OCI-LY1 (cell line): ENCODE measurements at regions not wholly inside any gene's neighbourhood (a gene's known extent, or its start where the extent isn't known, plus 50 kb on each side); places are given as distances from the start of the nearest gene placed in this dataset.

Experiments
- H2AFZ ChIP-seq: fragments of 200-600 bp; sonication (generic), shearing (Covaris generic); 2 replicates; pipeline ENCODE4 v1.6.0; 2014; ENCODE audit warnings: antibody characterized with exemption, mild to moderate bottlenecking, low read length
- H3F3A ChIP-seq: fragments of 200-600 bp; sonication (generic), shearing (Covaris generic); 2 replicates; pipeline ENCODE4 v1.6.0; 2014; ENCODE audit warnings: mild to moderate bottlenecking, antibody characterized with exemption, low read length, moderate library complexity; ENCODE audit not compliant: insufficient read depth
- H3K27ac ChIP-seq: fragments of 200-600 bp; sonication (generic); 2 replicates; pipeline ENCODE4 v1.5.1; 2014; ENCODE audit warnings: low read length, mixed run types, mild to moderate bottlenecking, low read depth; ENCODE audit not compliant: poor library complexity, severe bottlenecking
- H3K27me3 ChIP-seq: fragments of 200-600 bp; sonication (generic); 2 replicates; pipeline ENCODE4 v1.6.0; 2014; ENCODE audit warnings: antibody characterized with exemption, mild to moderate bottlenecking, low read length, moderate library complexity; ENCODE audit not compliant: insufficient read depth
- H3K36me3 ChIP-seq: fragments of 200-600 bp; sonication (generic); 2 replicates; pipeline ENCODE4 v1.6.1; 2014; ENCODE audit warnings: mild to moderate bottlenecking, antibody characterized with exemption, low read length, moderate library complexity, mixed read lengths; ENCODE audit not compliant: insufficient read depth
- H3K4me1 ChIP-seq: fragments of 200-600 bp; sonication (generic); 2 replicates; pipeline ENCODE4 v1.5.1; 2014; ENCODE audit warnings: mild to moderate bottlenecking, low read length, moderate library complexity; ENCODE audit not compliant: insufficient read depth, severe bottlenecking
- H3K4me2 ChIP-seq: fragments of 200-600 bp; sonication (generic), shearing (Covaris generic); 2 replicates; pipeline ENCODE4 v1.6.1; 2014; ENCODE audit warnings: low read length
- H3K4me3 ChIP-seq: fragments of 200-600 bp; sonication (generic); 2 replicates; pipeline ENCODE4 v1.5.1; 2014; ENCODE audit warnings: low read length, low read depth, mild to moderate bottlenecking, mixed read lengths; ENCODE audit not compliant: poor library complexity, severe bottlenecking
- H3K79me2 ChIP-seq: fragments of 200-600 bp; shearing (Covaris generic); 2 replicates; pipeline ENCODE4 v1.6.1; 2016; ENCODE audit warnings: mixed run types, low read length, mixed read lengths; ENCODE audit not compliant: insufficient read depth
- H3K9ac ChIP-seq: fragments of 200-600 bp; sonication (generic), shearing (Covaris generic); 2 replicates; pipeline ENCODE4 v1.6.1; 2014; ENCODE audit warnings: mild to moderate bottlenecking, low read length, mixed read lengths
- H3K9me2 ChIP-seq: fragments of 200-600 bp; sonication (generic), shearing (Covaris generic); 2 replicates; pipeline ENCODE4 v1.6.1; 2014; ENCODE audit warnings: low read depth, mild to moderate bottlenecking, low read length, mixed read lengths
- H3K9me3 ChIP-seq: fragments of 200-600 bp; shearing (Covaris generic); 2 replicates; pipeline ENCODE4 v1.6.1; 2014; ENCODE audit warnings: low read length, mixed read lengths
- H4K20me1 ChIP-seq: fragments of 200-600 bp; sonication (generic), shearing (Covaris generic); 2 replicates; pipeline ENCODE4 v1.6.0; 2016; ENCODE audit warnings: mild to moderate bottlenecking, low read length; ENCODE audit not compliant: insufficient read depth
- EZH2 ChIP-seq: fragments of 200-600 bp; sonication (generic), shearing (Covaris generic); IDR thresholded peaks from 2 replicates; pipeline ENCODE4 v1.8.0; 2017; ENCODE audit warnings: borderline replicate concordance, mixed run types, mild to moderate bottlenecking, antibody characterized with exemption, low read length, moderate library complexity, mixed read lengths
- TF ChIP-seq, protein P1 (sequence below): fragments of 200-600 bp; sonication (generic), shearing (Covaris generic); IDR thresholded peaks from 2 replicates; pipeline ENCODE4 v1.5.1; 2017; ENCODE audit warnings: mild to moderate bottlenecking, antibody characterized with exemption, low read length, moderate library complexity, mixed read lengths

DNA sequence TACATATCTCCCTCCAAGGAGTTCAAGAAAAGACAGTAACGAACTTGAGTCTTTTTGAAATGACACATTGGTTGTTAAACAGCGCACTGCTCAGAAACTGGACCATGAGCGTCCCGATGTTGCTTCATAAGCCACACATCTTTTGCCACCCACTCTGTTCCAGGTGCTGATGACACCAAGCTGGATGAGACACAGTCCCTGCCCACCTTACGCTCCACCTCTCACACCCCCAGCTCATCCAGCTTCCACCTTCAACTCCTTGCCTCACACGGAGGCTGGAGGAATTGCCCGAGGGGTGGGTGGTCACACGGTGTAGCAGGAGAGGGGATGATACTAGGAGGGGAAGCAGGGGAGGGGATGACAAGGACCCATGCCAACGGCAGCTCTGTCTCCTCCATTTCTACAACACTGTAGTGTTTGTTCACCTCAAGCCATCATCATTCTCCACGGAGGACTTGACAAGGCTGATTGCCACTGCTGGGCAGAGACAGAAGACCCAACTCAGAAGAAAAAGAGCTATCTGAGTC is 148.5 kb upstream of the TNR start:
- TF ChIP-seq EZH2: no peak
- TF ChIP-seq, protein P1, sequence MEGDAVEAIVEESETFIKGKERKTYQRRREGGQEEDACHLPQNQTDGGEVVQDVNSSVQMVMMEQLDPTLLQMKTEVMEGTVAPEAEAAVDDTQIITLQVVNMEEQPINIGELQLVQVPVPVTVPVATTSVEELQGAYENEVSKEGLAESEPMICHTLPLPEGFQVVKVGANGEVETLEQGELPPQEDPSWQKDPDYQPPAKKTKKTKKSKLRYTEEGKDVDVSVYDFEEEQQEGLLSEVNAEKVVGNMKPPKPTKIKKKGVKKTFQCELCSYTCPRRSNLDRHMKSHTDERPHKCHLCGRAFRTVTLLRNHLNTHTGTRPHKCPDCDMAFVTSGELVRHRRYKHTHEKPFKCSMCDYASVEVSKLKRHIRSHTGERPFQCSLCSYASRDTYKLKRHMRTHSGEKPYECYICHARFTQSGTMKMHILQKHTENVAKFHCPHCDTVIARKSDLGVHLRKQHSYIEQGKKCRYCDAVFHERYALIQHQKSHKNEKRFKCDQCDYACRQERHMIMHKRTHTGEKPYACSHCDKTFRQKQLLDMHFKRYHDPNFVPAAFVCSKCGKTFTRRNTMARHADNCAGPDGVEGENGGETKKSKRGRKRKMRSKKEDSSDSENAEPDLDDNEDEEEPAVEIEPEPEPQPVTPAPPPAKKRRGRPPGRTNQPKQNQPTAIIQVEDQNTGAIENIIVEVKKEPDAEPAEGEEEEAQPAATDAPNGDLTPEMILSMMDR: no peak
- H3K4me1 ChIP-seq: no peaks in the 10 kb centered on the region
- H3F3A ChIP-seq: no peaks in the 10 kb centered on the region
- no peaks in the 10 kb centered on the region for H4K20me1 ChIP-seq
- no peak overlapping the region for H3K9ac ChIP-seq
- H2AFZ ChIP-seq: no peak overlapping the region
- H3K9me2 ChIP-seq: no peaks in the 10 kb centered on the region
- no peaks in the 10 kb centered on the region for H3K79me2 ChIP-seq
- H3K27ac ChIP-seq: no peak overlapping the region
- H3K36me3 ChIP-seq: no peaks in the 10 kb centered on the region
- H3K4me3 ChIP-seq: no peak overlapping the region
- H3K9me3 ChIP-seq: no peaks in the 10 kb centered on the region
- no peak overlapping the region for H3K4me2 ChIP-seq
- no peaks in the 10 kb centered on the region for H3K27me3 ChIP-seq

DNA sequence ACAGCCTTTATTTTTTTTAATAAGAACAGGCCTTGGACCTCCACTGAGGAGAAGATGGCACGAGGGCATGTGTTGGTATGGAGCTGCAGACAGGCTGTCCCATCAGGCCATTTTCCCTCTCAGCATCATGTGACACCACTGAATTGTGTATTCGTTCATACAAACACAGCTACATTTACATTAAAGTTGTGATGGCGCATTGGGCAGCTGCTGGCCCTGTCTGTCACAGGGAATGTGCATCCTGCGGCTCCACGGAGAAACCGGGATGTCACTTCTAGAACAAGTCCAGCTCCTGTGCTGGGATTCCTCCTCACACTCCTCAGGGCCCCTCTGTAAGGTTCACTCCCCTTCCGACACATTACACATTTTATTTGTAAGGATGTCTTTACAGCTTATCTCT is 147.6 kb upstream of the TNR start:
- H3K9me2 ChIP-seq: no peaks in the 10 kb centered on the region
- TF ChIP-seq, protein P1: no peak
- no peak for TF ChIP-seq EZH2
- H3K9me3 ChIP-seq: no peaks in the 10 kb centered on the region
- no peak overlapping the region for H3K4me3 ChIP-seq
- no peaks in the 10 kb centered on the region for H3K4me1 ChIP-seq
- H3K79me2 ChIP-seq: no peaks in the 10 kb centered on the region
- no peak overlapping the region for H3K4me2 ChIP-seq
- no peaks in the 10 kb centered on the region for H3K27me3 ChIP-seq
- H3K9ac ChIP-seq: no peak overlapping the region
- no peaks in the 10 kb centered on the region for H3K36me3 ChIP-seq
- H3F3A ChIP-seq: no peaks in the 10 kb centered on the region
- H2AFZ ChIP-seq: no peak overlapping the region
- no peak overlapping the region for H3K27ac ChIP-seq
- H4K20me1 ChIP-seq: no peaks in the 10 kb centered on the region

DNA sequence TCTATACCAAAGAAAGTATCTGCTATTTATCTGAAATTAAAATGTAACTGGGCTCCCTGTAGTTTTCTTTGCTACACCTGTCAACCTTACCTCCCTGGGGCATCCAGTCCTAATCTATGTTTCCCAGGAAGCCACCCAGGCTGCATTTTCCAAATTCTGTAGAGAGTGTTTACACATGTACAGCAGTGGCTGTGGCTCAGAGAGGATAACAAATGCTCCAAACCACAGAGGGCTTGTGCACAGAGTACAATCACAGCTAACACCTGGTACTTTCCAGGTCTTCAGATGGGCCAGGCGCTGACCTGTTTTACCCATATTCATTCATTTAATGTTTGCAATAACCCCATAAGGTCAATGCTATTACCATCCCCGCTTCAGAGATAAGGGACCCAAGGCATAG is 146.5 kb upstream of the TNR start:
- no peaks in the 10 kb centered on the region for H3K36me3 ChIP-seq
- no peak overlapping the region for H3K9ac ChIP-seq
- H4K20me1 ChIP-seq: no peaks in the 10 kb centered on the region
- H3K27me3 ChIP-seq: no peaks in the 10 kb centered on the region
- H3K9me3 ChIP-seq: no peaks in the 10 kb centered on the region
- H3K79me2 ChIP-seq: no peaks in the 10 kb centered on the region
- H3F3A ChIP-seq: no peaks in the 10 kb centered on the region
- no peak overlapping the region for H3K27ac ChIP-seq
- no peak overlapping the region for H3K4me3 ChIP-seq
- H2AFZ ChIP-seq: no peak overlapping the region
- TF ChIP-seq, protein P1: no peak
- no peak for TF ChIP-seq EZH2
- no peaks in the 10 kb centered on the region for H3K4me1 ChIP-seq
- H3K4me2 ChIP-seq: no peak overlapping the region
- no peaks in the 10 kb centered on the region for H3K9me2 ChIP-seq
